ENCODE measurements at regions not wholly inside any gene's neighbourhood (a gene's known extent, or its start where the extent isn't known, plus 50 kb on each side); places are given as distances from the start of the nearest gene placed in this dataset.
"Not testable (repeated sequence)": the region's sequence is repeated elsewhere in the genome, so short reads cannot be mapped to it uniquely, and the experiment has no call there.

DNA sequence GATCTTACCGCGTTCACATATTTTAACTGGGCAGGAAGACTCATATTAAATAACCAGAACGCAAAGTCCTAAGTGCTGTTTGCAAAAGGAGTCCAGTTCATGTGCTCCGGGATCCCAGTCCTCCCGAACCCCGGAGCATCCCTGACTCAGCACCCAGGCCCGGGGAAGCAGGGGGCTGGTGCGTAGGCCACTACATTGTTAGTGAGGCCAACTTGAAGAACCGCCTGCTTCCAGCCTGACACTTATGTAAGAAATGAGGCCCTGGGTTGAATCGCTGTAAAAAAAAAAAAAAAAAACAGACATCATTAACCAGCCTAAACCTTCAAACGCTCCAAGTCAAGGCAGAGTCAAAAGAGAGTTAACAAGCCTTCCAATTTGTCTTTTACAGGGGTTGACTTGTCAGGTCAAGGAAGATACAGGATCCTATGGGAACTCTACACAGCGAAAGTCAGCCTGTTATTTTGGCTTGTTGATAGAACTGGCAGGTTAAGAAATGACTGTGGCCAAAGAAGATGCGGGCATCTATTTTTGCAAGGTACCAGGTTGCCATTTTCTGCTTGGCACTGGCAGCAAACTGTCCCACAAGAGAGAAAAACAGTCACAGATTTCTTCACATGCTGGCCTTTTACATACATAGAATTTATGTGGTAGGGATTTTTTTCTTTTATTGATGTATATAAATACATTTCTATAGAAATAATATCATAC lies 93.3 kb downstream of the ACTL7B start:
- DNase-seq, result no peak

GRCh38 chr9:108761655-108762347 lies 94.0 kb downstream of the ACTL7B start:
- peak; percentile 82 for DNase-seq

- DNase-seq, result no peak
These were observed 94.9 kb downstream of the ACTL7B start for GRCh38 chr9:108760841-108761240.

DNA sequence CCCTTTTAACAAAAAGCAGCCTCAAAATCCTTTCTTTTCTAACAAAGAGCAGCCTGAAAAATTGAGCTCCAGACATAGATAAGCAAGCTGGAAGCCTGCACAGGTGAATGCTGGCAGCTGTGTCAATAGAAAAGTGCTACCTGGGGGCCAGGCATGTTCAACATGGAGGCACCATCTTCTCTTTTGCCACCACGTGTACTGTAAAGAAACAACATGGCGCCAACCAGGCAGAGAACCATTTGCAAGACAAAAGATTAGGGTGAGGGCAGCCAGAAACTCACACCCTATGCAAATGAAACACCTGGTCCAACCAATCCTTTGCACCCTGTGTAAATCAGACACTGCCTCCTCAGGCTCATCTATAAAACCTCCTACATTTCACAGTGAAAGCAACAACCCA lies 96.0 kb downstream of the ACTL7B start:
- DNase-seq, result peak; percentile 73

GRCh38 chr9:108759399-108759798 lies 96.4 kb downstream of the ACTL7B start:
- DNase-seq, result no peak

- no peak for DNase-seq
These were observed 98.9 kb downstream of the ACTL7B start for GRCh38 chr9:108756746-108757490.

DNA sequence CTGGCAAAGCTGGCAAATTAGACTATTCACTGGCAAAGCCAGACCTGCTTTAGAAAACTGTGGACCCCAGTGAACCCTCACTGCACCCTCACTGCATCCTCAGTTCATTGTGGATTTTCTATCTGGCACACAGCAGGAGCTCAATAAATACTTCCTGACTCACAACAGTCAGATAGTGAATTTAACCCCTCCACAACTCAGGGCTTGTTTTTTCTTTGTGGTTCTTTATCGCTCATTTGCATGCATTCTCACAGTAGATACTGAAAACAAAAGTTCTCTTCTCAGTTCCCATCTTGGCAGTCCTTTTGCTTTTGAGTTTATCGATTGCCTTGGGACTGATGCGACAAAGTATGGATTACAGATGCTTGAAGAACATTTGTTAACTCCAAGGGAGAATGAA lies 99.8 kb downstream of the ACTL7B start:
- no peak for DNase-seq

DNA sequence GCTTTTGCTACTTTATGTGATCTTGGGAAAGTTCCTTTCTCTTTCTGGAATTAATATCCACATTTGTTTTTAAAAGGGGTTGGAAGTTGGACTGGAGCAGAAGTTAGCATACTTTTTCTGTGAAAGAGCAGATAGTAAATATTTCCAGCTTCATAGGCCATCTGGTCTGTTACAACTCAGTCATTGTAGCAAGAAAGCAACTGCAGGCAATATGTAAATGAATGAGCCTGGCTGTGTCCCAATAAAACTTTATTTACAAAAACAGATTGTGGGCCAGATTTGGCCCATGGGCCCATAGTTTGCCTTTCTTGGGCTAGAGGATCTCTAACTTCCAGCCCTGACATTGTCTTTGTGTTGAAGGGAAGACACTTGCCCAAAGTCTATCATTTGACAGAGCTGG lies 104.4 kb downstream of the ACTL7B start:
- no peak for DNase-seq

- no peak for DNase-seq
These were observed 105.0 kb downstream of the ACTL7B start for GRCh38 chr9:108750661-108751215.

- DNase-seq, result no peak
These were observed 107.0 kb downstream of the ACTL7B start for GRCh38 chr9:108748776-108749175.

DNA sequence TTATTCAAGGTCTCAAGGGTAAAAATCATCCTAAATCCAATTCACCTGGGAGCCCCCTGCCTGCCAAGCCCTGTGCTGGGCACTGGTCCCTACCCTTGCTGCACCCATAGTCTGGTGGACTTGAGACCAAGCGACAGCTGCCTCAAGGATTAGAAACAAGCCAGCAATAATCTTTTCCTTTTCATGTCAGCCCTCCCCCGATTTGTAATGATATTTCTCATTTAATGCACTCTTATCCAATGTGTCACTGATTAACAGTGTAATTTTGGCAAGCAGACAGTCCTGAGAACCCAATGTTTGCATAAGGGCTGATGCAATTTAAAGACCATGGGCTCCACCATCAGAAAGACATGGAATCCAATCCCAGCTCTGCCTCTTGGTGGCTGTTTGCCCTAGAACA lies 108.9 kb downstream of the ACTL7B start:
- DNase-seq, result no peak

GRCh38 chr9:108746001-108746400 lies 109.8 kb downstream of the ACTL7B start:
- DNase-seq, result no peak

DNA sequence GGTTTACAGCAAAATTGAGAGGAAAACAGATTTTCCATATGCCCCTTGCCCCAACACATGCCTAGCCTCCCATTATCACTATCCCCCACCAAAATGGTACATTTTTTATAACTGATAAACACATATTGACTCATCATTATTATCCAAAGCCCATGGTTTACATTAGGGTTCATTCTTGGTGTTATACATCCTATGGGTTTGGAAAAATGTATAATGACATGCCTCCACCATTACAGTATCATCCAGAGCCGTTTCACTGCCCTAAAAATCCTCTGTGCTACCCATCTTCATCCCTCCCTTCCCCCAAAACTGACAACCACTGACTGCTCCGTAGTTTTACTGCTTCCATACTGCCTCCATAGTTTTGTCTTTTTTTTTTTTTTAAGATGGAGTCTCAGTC lies 111.1 kb downstream of the ACTL7B start:
- DNase-seq, result no peak

- DNase-seq, result peak; percentile 71
These were observed 111.8 kb downstream of the ACTL7B start for GRCh38 chr9:108743901-108744371.

DNA sequence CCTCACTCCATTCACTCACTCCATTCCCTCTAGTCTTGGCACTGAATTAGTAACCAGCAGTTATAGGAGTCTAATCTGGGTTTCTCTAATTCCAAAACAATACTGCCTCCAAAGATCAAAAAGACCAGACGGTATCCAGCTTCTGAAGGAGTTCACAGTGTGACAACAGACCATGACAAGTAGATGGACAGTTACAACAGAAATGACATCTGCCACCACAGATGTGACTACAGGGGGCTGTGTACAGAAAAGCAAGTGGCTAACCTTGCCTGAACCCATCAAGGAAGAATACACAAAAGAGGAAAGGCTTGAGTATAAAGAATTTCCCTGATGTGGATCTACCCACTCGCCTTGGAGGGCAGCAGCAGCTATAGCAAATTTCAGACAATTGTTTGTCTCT lies 112.4 kb downstream of the ACTL7B start:
- DNase-seq, result peak; percentile 62

DNA sequence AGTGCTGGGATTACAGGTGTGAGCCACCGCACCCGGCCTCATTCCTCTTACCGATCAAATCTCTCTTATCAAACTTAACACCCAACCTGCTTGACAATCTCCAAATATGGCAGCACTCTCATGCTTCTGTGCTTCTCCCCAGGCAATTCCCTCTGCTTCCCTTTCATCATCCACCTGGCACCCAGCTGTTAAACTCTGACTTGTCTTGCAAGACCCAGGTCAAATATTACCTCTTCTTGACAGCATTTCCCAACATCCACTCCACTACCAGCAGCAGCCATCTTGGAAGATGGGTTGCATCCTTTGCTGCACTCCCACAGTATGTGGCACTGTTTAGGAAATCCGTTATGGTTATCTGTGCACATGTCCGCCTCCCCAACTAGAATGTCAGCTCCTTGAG lies 113.6 kb downstream of the ACTL7B start:
- no peak for DNase-seq

GRCh38 chr9:108731292-108731691 lies 124.5 kb downstream of the ACTL7B start:
- DNase-seq, result not testable (repeated sequence)

DNA sequence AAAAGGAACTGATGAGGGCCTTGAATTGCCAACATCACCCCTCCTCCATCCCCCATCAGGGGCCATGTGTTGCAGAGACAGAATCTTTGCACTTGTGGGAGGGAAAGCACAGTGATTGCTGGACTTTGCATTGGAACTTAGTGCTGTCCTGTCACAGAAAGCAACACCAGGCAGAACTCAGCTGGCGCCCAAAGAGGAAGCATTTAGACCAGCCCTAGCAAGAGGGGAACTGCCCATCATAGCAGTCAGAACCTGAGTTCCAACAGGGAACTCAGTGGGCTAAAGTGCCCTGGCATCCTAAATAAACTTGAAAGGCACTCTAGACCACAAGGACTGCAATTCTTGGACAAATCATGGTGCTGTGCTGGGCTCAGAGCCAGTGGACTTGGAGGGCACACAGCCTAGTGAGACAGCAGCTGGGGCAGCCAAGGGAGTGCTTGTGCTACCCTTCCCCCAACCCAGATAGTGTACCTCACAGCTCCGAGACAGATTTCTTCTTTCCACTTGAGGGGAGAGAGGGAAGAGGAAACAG lies 128.1 kb downstream of the ACTL7B start:
- DNase-seq, result no peak

- no peak for DNase-seq
These were observed 131.1 kb downstream of the ACTL7B start for GRCh38 chr9:108724652-108725051.

- DNase-seq, result no peak
These were observed 131.7 kb downstream of the ACTL7B start for GRCh38 chr9:108724122-108724521.

DNA sequence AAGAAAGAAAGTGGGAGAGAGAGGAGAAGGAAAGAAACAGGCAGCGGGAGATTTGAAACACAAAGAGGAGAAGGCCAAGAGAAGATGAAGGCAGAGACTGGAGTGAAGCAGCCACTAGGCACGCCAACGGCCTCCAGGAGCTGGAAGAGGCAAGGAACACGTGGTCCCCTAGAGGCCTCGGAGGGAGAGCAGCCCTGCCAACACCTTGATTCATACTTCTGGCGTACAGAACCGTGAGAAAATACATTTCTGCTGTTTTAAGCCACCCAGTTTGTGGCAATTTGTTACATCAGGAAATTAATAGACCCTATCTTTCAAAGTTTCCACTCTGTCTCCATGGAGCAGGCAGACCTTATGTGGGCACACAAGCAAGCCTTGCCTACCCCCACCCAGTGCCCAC lies 133.4 kb downstream of the ACTL7B start:
- DNase-seq, result no peak

DNA sequence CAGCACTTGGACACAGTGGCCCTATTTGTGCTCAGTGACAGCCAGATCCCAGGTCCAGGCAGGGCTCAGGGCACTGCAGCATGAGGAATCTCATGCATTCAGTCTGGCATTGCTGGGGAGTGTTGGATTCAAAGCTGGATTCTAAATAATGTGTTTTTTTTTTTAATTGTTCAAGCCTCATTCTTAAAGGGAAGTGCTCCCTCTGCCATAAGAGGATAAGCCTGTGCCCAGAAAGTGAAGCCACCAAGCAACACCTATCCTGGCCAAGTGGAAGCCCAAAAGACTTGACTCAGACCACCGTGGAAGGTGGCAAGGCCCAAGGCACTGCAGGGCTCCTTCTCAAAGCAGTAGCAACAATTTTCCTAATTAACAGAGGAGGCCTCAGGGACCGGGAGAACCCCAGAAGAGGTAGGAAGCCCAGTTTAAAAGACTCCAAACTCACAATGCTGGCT lies 135.6 kb downstream of the ACTL7B start:
- no peak for DNase-seq

- no peak for DNase-seq
These were observed 145.4 kb downstream of the ACTL7B start for GRCh38 chr9:108710424-108710823.

Data from NCI-H748 treated with DMSO at 0.1 percent for 48 hours (cell line).